ENCODE measurements at regions not wholly inside any gene's neighbourhood (a gene's known extent, or its start where the extent isn't known, plus 50 kb on each side); places are given as distances from the start of the nearest gene placed in this dataset.

- TF ChIP-seq TAF1 (IDR thresholded peaks at IDR 0.05; ENCODE audit: borderline replicate concordance, insufficient read depth, low read length) = no peak
- TF ChIP-seq POLR2AphosphoS5 (IDR thresholded peaks at IDR 0.05; ENCODE audit: low read depth, low read length) = no peak
- no peak for TF ChIP-seq FOXP2 (optimal IDR thresholded peaks at IDR 0.05; ENCODE audit: borderline replicate concordance, extremely low read depth, extremely low read length, insufficient read depth)
- TF ChIP-seq REST (IDR thresholded peaks at IDR 0.05; ENCODE audit: insufficient read depth in 1 of 2, low read depth in 2 of 2, low read length in 2 of 2) = no peak
- TF ChIP-seq SIN3A (IDR thresholded peaks at IDR 0.05; ENCODE audit: borderline replicate concordance, insufficient read depth, low read length) = no peak
Observed at GRCh38 chr2:107648781-107649404, 177.8 kb upstream of the RGPD4 start.

GRCh38 chr2:107657049-107657448, 169.6 kb upstream of the RGPD4 start:
- TF ChIP-seq REST (IDR thresholded peaks at IDR 0.05; ENCODE audit: insufficient read depth in 1 of 2, low read depth in 2 of 2, low read length in 2 of 2) (no peak), TAF1 (IDR thresholded peaks at IDR 0.05; ENCODE audit: borderline replicate concordance, insufficient read depth, low read length) (no peak), FOXP2 (optimal IDR thresholded peaks at IDR 0.05; ENCODE audit: borderline replicate concordance, extremely low read depth, extremely low read length, insufficient read depth) (no peak), SIN3A (IDR thresholded peaks at IDR 0.05; ENCODE audit: borderline replicate concordance, insufficient read depth, low read length) (no peak), POLR2AphosphoS5 (IDR thresholded peaks at IDR 0.05; ENCODE audit: low read depth, low read length) (no peak)

DNA sequence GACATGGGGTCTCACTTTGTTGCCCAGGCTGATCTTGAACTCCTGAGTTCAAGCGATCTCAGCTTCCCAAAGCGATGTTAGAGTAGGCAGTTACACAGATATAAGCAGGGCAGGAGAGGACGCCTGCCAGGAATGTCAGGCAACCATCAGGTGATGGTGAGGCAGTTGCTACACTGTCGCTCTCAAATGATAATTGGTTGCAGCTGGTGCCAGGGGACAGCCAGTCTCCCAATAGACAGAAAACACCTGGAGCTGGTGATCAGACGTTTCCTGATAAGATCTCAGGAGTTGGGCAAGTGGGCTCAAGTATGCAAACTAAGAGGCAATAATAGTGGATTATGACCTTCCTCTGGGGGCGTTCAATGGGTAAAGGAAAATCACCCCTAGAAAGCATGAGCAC, 163.1 kb upstream of the RGPD4 start:
- TF ChIP-seq TAF1 (IDR thresholded peaks at IDR 0.05; ENCODE audit: borderline replicate concordance, insufficient read depth, low read length) = no peak
- TF ChIP-seq SIN3A (IDR thresholded peaks at IDR 0.05; ENCODE audit: borderline replicate concordance, insufficient read depth, low read length) = no peak
- TF ChIP-seq POLR2AphosphoS5 (IDR thresholded peaks at IDR 0.05; ENCODE audit: low read depth, low read length) = no peak
- TF ChIP-seq REST (IDR thresholded peaks at IDR 0.05; ENCODE audit: insufficient read depth in 1 of 2, low read depth in 2 of 2, low read length in 2 of 2) = no peak
- no peak for TF ChIP-seq FOXP2 (optimal IDR thresholded peaks at IDR 0.05; ENCODE audit: borderline replicate concordance, extremely low read depth, extremely low read length, insufficient read depth)

- TF ChIP-seq POLR2AphosphoS5 (IDR thresholded peaks at IDR 0.05; ENCODE audit: low read depth, low read length) = no peak
- TF ChIP-seq SIN3A (IDR thresholded peaks at IDR 0.05; ENCODE audit: borderline replicate concordance, insufficient read depth, low read length) = no peak
- TF ChIP-seq FOXP2 (optimal IDR thresholded peaks at IDR 0.05; ENCODE audit: borderline replicate concordance, extremely low read depth, extremely low read length, insufficient read depth) = no peak
- TF ChIP-seq TAF1 (IDR thresholded peaks at IDR 0.05; ENCODE audit: borderline replicate concordance, insufficient read depth, low read length) = no peak
- no peak for TF ChIP-seq REST (IDR thresholded peaks at IDR 0.05; ENCODE audit: insufficient read depth in 1 of 2, low read depth in 2 of 2, low read length in 2 of 2)
Observed at GRCh38 chr2:107669335-107669734, 157.4 kb upstream of the RGPD4 start.
